Panc1 (cell line): ENCODE measurements at regions not wholly inside any gene's neighbourhood (a gene's known extent, or its start where the extent isn't known, plus 50 kb on each side); places are given as distances from the start of the nearest gene placed in this dataset.

Source experiments
- ATAC-seq: fragments of 200-7000 bp; cut with Tn5 transposase; 2 replicates; pipeline ENCODE4 v1.9.1; 2020; ENCODE audit warnings: mild to moderate bottlenecking, moderate library complexity
- BruUV-seq: library from RNA; stranded (reverse); fragments of 400-500 nt; replicated peaks from 2 replicates; lab custom pipeline; 2021; lab: Mats Ljungman, UMichigan
- CTCF ChIA-PET: fragments of 300-600 bp; sonication (Branson Sonifier 250); formaldehyde crosslinking; loops from one replicate; lab custom pipeline; 2022; ENCODE audit warnings: antibody characterized with exemption; lab: Charles Lee
- POLR2A ChIA-PET: fragments of 300-600 bp; sonication (Branson Sonifier 250); formaldehyde crosslinking; loops from one replicate; lab custom pipeline; 2022; ENCODE audit warnings: antibody characterized with exemption; lab: Charles Lee
- DNase-seq: peaks from one replicate; pipeline ENCODE4 v3.0.0-alpha.2; 2010; ENCODE audit warnings: low read depth, low spot score
- H3K27ac ChIP-seq: 2 replicates; pipeline ENCODE4 v1.5.1; 2011; ENCODE audit warnings: mild to moderate bottlenecking, low read length, inconsistent platforms
- H3K27me3 ChIP-seq: fragments of 200-500 bp; sonication (Bioruptor generic); 2 replicates; pipeline ENCODE4 v1.6.0; 2014; ENCODE audit warnings: low read length, inconsistent platforms; ENCODE audit not compliant: control insufficient read depth, insufficient read depth
- H3K36me3 ChIP-seq: fragments of 200-500 bp; sonication (Bioruptor generic); 2 replicates; pipeline ENCODE4 v1.5.1; 2014; ENCODE audit warnings: inconsistent platforms, mild to moderate bottlenecking, low read length, moderate library complexity; ENCODE audit not compliant: control insufficient read depth, insufficient read depth
- H3K4me1 ChIP-seq: 2 replicates; pipeline ENCODE4 v1.5.1; 2011; ENCODE audit warnings: inconsistent platforms, mild to moderate bottlenecking, low read length, moderate library complexity; ENCODE audit not compliant: control insufficient read depth, insufficient read depth
- H3K4me3 ChIP-seq, 2 experiments: 2 replicates each; pipeline ENCODE4 v1.5.1; 2011 to 2012; ENCODE audit warnings: low read depth in 2 of 2, low read length in 2 of 2, mild to moderate bottlenecking in 2 of 2, inconsistent platforms in 1 of 2, moderate library complexity in 1 of 2
- H3K9me3 ChIP-seq: fragments of 200-500 bp; sonication (Bioruptor generic); 2 replicates; pipeline ENCODE4 v1.5.1; 2014; ENCODE audit warnings: low read depth, mild to moderate bottlenecking, inconsistent platforms, low read length, moderate library complexity; ENCODE audit not compliant: control insufficient read depth, insufficient read depth
- CTCF ChIP-seq: fragments of 450-650 bp; IDR thresholded peaks from 2 replicates; pipeline ENCODE4 v1.5.1; 2017; ENCODE audit warnings: mild to moderate bottlenecking
- POLR2AphosphoS5 ChIP-seq: IDR thresholded peaks from 2 replicates; pipeline ENCODE4 v1.6.1; 2012; ENCODE audit warnings: mild to moderate bottlenecking, low read depth, low read length, moderate library complexity
- REST ChIP-seq, 2 experiments: IDR thresholded peaks; 2 replicates each; pipeline ENCODE4 v1.6.1; 2011 to 2012; ENCODE audit warnings: low read depth in 2 of 2, control low read depth in 1 of 2, low read length in 1 of 2, mild to moderate bottlenecking in 1 of 2, moderate library complexity in 1 of 2; ENCODE audit not compliant: insufficient read depth in 1 of 2
- SIN3A ChIP-seq: IDR thresholded peaks from 2 replicates; pipeline ENCODE4 v1.6.1; 2012; ENCODE audit warnings: low read depth, mild to moderate bottlenecking, low read length, moderate library complexity, borderline replicate concordance; ENCODE audit not compliant: insufficient read depth
- TCF7L2 ChIP-seq: IDR thresholded peaks from 2 replicates; pipeline ENCODE4 v1.6.1; 2011; ENCODE audit warnings: mild to moderate bottlenecking, low read depth, low read length, inconsistent platforms
- in situ Hi-C: cut with HindIII; loops from 2 replicates; pipeline ENCODE4 v1.10.0; 2016; ENCODE audit warnings: low sequenced_read_pairs, low pct_unique_long_range_greater_than_20kb
- intact Hi-C: fragments of 100-400 bp; cut with micrococcal nuclease; formaldehyde crosslinking; loops from one replicate; pipeline ENCODE4 v1.10.0; 2022; ENCODE audit not compliant: unreplicated experiment

- Histone ChIP-seq H3K9me3 (no peaks in the 10 kb centered on the region), H3K36me3 (no peaks in the 10 kb centered on the region), H3K27me3 (0 out of 2 replicates have a peak, but pooled peaks cover 2% of the 10 kb centered on the region), H3K4me1 (no peaks in the 10 kb centered on the region), H3K4me3 (no peak overlapping the region), H3K27ac (no peak overlapping the region)
- DNase-seq: no peak
- ChIA-PET CTCF (interaction anchor here (0.6 kb wide), 1 partner anchor 179 kb away, joined by 7 read pairs; no protein-coding TSS in a partner anchor), POLR2A (no interaction called here)
- BruUV-seq: no TSS peak
- in situ Hi-C loops (no loop called here), intact Hi-C loops (no loop called here)
- no peak for ATAC-seq
- TF ChIP-seq SIN3A (no peak), REST (IDR thresholded peaks at IDR 0.05; ENCODE audit: insufficient read depth in 1 of 2, low read depth in 2 of 2, low read length in 1 of 2) (no peak), POLR2AphosphoS5 (no peak), TCF7L2 (no peak), CTCF (no peak)
Measured at GRCh38 chr5:1937590-1937989, 54.9 kb upstream of the IRX4 start.

- H3K27me3 ChIP-seq: no peaks in the 10 kb centered on the region; the same call in 1 of the 2 replicates
- no peak for TF ChIP-seq CTCF
- TF ChIP-seq SIN3A: no peak
- TF ChIP-seq REST (IDR thresholded peaks at IDR 0.05; ENCODE audit: insufficient read depth in 1 of 2, low read depth in 2 of 2, low read length in 1 of 2): no peak
- no peak for TF ChIP-seq POLR2AphosphoS5
- TF ChIP-seq TCF7L2: no peak
- intact Hi-C loops: no loop called here
- no peak overlapping the region for H3K27ac ChIP-seq
- H3K9me3 ChIP-seq: no peaks in the 10 kb centered on the region
- no peaks in the 10 kb centered on the region for H3K36me3 ChIP-seq
- H3K4me1 ChIP-seq: no peaks in the 10 kb centered on the region
- in situ Hi-C loops: no loop called here
- ATAC-seq: no peak
- no TSS peak for BruUV-seq
- DNase-seq: no peak
- H3K4me3 ChIP-seq: no peak overlapping the region
- ChIA-PET POLR2A (no interaction called here), CTCF (no interaction called here)
Measured at GRCh38 chr5:1936901-1937300, 54.2 kb upstream of the IRX4 start.
